ENCODE measurements at regions not wholly inside any gene's neighbourhood (a gene's known extent, or its start where the extent isn't known, plus 50 kb on each side); places are given as distances from the start of the nearest gene placed in this dataset.

- no peak for TF ChIP-seq CTCF (IDR thresholded peaks at IDR 0.05; ENCODE audit: low read depth, low read length)
- TF ChIP-seq POLR2A (IDR thresholded peaks at IDR 0.05; ENCODE audit: extremely low read depth, insufficient read length): no peak
These were observed 260.5 kb upstream of the MARCKS start for GRCh38 chr6:113596387-113597230.

All from NB4 (cell line).